ENCODE measurements at regions not wholly inside any gene's neighbourhood (a gene's known extent, or its start where the extent isn't known, plus 50 kb on each side); places are given as distances from the start of the nearest gene placed in this dataset.

- TF ChIP-seq POLR2A (IDR thresholded peaks at IDR 0.05) (no peak), CTCF (IDR thresholded peaks at IDR 0.05) (no peak)
Observed at GRCh38 chr6:44645276-44645675, 257.8 kb downstream of the CDC5L start.

Data from Peyer's patch (tissue), 4 donors.